Hepatocyte (in vitro differentiated cells): ENCODE measurements at regions not wholly inside any gene's neighbourhood (a gene's known extent, or its start where the extent isn't known, plus 50 kb on each side); places are given as distances from the start of the nearest gene placed in this dataset.

Source experiments
- CTCF ChIP-seq: fragments of 200-600 bp; sonication (generic); IDR thresholded peaks from 2 replicates; pipeline ENCODE4 v1.5.1; 2016; ENCODE audit warnings: antibody characterized with exemption, mild to moderate bottlenecking; ENCODE audit not compliant: poor library complexity
- EZH2 ChIP-seq: fragments of 200-600 bp; sonication (generic); IDR thresholded peaks from 2 replicates; pipeline ENCODE4 v1.6.1; 2016; ENCODE audit warnings: antibody characterized with exemption, mild to moderate bottlenecking, borderline replicate concordance

- TF ChIP-seq CTCF = no peak
- no peak for TF ChIP-seq EZH2
These were observed 1639.4 kb upstream of the TENM3 start for GRCh38 chr4:180603791-180604190.
